ENCODE measurements at regions not wholly inside any gene's neighbourhood (a gene's known extent, or its start where the extent isn't known, plus 50 kb on each side); places are given as distances from the start of the nearest gene placed in this dataset.

DNA sequence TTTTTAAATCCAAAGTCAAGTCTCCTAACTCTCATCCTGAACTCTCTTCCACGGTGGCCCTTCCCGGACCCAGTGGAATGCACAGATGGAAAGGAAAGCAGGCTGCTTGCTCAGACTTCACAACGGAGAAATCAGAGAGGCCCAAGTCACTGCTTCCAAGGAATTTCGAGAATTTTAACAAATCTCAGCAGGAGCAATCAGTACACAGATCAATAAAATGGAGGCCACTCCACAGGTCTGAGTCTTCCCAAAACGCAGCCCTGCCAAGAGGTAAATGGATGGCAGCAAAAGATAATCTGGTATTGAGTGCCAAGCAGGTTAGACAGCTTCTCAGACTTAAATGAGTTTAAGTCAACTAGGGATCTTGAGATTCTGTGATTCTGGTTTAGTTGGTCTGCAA is 81.1 kb upstream of the TIAM1 start:
- TF ChIP-seq ELF4 (IDR thresholded peaks at IDR 0.05) (no peak), FOXA1 (IDR thresholded peaks at IDR 0.05) (no peak), FOXM1 (IDR thresholded peaks at IDR 0.05; ENCODE audit: borderline replicate concordance) (no peak), ARNT (IDR thresholded peaks at IDR 0.05) (no peak), BHLHE40 (IDR thresholded peaks at IDR 0.05; ENCODE audit: borderline replicate concordance) (no peak), SP1 (IDR thresholded peaks at IDR 0.05) (no peak), FOXK2 (IDR thresholded peaks at IDR 0.05) (no peak), HDGF (IDR thresholded peaks at IDR 0.05; ENCODE audit: borderline replicate concordance) (no peak), ZNF384 (IDR thresholded peaks at IDR 0.05) (no peak), CTBP1 (IDR thresholded peaks at IDR 0.05; ENCODE audit: borderline replicate concordance) (no peak), NFRKB (IDR thresholded peaks at IDR 0.05) (no peak), L3MBTL2 (conservative IDR thresholded peaks at IDR 0.05) (no peak), TARDBP (IDR thresholded peaks at IDR 0.05) (no peak)
- TF ChIP-seq, protein P1, sequence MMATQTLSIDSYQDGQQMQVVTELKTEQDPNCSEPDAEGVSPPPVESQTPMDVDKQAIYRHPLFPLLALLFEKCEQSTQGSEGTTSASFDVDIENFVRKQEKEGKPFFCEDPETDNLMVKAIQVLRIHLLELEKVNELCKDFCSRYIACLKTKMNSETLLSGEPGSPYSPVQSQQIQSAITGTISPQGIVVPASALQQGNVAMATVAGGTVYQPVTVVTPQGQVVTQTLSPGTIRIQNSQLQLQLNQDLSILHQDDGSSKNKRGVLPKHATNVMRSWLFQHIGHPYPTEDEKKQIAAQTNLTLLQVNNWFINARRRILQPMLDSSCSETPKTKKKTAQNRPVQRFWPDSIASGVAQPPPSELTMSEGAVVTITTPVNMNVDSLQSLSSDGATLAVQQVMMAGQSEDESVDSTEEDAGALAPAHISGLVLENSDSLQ (IDR thresholded peaks at IDR 0.05): no peak

All from HEK293T (cell line).